Stimulated activated CD4-positive, alpha-beta T cell treated with anti-CD3 and anti-CD28 coated beads, TNF-alpha, amount 100 ng/mL, for 48 hours (primary cell): ENCODE measurements at regions not wholly inside any gene's neighbourhood (a gene's known extent, or its start where the extent isn't known, plus 50 kb on each side); places are given as distances from the start of the nearest gene placed in this dataset.
A peak's percentile ranks its signal among the peaks of the same experiment; 100 is the strongest.
"Not testable (repeated sequence)": the region's sequence is repeated elsewhere in the genome, so short reads cannot be mapped to it uniquely, and the experiment has no call there.

Experiments
- DNase-seq, 3 donors: peaks; one replicate each; pipeline ENCODE4 v3.0.0-alpha.2; 2020; ENCODE audit warnings: low read depth in 3 of 3

DNA sequence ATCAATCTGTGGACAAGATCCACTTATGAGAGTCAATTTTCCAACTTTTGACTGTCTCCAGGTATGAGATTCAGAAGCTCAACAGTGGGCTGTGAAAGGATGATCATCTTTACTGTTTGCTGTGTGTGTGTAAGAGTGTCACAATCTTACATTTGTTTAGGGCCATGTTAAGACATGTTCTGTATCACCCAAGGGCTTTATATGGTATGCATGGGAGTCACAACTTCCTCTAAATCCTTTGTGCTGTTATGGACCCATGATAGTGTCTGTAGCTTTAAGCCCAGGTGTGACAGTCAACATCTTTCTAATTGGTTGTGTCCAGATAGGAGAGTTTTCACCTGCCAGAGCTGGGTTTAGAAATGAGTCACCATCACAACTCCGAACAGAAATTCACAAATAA, 70.2 kb downstream of the ZNF726 start:
- DNase-seq = not testable (repeated sequence)

DNA sequence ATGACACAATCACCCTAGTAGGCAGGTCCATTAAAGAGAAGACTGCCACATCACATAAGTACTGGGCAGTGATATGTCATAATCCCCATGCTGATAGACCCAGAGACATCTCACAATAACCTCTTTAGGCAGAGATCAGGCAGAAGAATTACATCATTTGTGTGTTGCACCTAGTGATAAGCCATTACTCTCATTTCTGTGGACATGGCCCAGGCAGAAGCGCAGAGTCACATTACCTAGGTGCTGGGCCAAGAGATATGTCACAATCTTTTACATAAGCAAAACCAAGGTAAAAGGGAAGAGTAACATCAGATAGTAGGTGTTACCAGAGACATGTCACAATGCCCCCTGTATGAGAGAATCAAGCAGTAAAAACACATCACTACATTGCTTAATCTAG, 71.9 kb downstream of the ZNF726 start:
- DNase-seq = no peak

DNA sequence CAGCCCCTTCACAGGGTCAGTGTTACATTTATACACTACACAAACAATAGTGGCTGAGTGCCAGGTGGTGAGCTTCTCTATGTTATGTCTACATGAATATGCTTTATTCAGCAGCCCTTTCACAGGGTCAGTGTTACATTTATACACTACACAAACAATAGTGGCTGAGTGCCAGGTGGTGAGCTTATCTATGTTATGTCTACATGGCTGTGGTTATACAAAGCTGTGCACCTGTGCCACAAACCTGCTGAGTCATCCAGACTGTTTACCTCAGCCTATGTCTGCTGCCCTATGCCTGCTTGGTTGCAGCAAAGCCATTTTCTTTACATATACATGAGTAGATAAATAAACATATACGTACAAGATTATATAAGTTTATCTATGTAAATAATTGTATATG, 76.5 kb downstream of the ZNF726 start:
- DNase-seq = no peak

DNA sequence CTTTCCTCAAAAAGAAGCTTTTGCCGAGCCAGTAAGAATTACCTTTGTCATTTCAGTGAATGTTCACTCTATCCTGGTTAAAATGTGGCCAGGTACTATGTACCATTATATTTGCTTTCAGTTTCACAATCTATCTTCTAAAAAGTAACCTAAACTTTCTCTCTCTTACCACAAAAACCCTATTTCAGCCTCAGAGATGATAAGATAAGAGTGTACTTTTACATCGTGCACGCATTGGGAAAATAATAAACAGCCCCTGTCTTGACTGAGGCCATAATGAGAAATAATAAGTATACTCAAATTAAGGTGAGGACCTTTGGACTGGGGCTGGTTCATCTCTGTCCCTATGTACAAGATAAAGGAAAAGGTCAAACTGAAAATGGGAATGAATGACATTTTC, 77.7 kb downstream of the ZNF726 start:
- no peak for DNase-seq

DNA sequence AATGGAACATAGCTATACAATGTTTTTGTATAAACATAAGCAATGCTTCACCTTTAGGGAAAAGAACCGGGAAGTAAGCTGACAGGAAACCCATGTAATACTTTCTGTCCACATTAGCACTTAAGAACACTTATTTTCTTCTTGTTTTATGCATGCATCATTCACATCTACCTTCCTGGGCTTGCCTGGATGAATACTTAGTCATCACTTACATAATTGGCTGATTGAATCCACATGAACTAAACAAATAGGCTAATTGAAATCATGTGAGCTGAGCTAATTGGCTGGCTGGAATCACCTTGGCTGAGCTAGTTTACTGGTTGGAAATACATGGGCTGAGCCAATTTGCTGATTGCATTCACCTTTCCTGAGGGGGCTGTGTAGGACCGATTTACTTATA, 78.8 kb downstream of the ZNF726 start:
- no peak for DNase-seq

DNA sequence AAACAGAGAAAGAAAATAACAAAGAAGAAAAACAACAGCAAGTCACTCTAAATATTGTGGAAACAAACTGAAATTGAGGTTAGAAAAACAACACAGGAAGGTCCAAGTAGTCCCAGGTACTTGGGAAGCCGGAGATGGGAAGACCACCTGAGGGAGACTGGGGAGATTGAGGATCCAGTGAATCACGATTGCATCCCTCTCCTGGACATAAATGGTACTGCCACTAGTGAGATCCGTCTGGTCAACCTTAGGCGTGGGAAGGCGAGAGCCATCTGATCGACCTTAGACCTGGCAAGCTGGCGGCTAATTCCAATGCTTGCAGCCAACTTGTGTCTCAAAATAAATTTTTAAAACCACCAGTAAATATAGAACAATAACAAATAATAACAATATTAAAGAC, 81.9 kb downstream of the ZNF726 start:
- DNase-seq = peak in 1 of 3 donors; percentile 8

DNA sequence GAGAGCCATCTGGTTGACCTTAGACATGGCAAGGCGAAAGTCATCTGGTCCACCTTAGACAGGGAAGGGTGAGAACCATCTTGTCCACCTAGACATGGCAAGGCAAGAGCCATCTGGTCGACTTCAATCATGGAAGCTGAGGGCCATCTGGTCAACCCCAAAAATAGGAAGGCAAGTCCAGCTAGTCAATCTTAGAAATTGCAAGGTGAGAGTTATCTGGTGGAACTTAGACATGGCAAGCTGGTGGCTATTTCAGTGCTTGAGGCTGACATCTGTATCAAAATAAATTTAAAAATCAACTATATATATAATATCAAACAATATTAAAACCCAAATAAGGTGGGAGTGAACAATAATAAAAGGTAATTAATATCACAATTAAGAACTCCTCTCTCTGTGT, 83.9 kb downstream of the ZNF726 start:
- no peak for DNase-seq

DNA sequence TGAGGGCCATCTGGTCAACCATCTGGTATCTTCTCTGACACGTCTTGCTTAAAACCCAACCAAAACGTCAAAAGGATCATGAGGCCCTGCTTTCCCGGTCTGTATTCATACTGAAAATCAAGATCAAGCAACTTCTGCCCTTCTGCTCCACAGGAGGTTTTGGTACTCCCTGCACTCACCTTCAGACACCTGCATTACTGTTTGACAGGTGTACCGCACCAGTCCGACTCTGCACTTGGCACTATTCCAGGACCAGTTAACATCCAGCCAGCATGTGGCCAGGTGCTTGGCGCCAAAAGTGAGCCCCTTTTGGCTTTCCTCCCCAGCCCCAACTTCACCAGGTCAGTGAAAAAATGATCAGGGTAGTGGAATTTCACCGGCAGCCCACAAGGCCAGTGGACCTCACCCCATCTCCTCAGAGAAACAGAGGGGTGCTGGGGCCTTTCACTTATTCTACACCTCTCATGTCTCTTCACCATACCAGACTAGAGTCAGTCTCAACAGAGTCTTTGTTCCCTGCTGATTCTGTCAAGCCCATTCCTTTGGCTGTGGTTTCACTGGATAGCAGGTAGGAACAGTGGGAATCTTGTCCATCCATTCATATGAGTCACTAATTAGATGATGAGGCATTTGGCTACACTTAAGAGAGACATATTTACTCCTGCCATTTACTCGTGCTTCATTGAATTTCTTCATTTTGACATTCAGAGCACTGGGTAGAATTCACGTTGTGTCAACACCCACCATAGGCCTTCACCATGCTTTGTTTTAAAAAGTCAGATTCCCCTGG, 85.3 kb downstream of the ZNF726 start:
- no peak for DNase-seq

DNA sequence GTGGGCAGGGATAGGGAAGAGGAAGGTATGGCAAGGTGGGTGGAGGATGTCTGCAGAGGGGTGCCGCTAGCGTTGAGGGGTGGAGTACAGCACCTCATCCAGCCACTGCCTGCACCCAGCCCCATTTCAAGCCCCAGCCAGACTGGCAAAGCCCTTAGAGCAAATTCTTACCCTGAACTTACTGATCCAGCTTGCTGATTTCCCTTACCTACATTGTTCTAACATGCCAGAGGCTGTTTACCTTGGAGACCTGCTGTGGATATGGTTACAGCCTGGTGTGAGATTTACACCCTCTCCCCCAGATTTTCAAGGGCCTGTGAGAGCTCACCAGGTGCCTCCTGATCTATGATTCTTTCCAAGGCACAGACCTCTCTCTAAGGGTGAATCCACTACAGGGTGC, 86.0 kb downstream of the ZNF726 start:
- DNase-seq = no peak

DNA sequence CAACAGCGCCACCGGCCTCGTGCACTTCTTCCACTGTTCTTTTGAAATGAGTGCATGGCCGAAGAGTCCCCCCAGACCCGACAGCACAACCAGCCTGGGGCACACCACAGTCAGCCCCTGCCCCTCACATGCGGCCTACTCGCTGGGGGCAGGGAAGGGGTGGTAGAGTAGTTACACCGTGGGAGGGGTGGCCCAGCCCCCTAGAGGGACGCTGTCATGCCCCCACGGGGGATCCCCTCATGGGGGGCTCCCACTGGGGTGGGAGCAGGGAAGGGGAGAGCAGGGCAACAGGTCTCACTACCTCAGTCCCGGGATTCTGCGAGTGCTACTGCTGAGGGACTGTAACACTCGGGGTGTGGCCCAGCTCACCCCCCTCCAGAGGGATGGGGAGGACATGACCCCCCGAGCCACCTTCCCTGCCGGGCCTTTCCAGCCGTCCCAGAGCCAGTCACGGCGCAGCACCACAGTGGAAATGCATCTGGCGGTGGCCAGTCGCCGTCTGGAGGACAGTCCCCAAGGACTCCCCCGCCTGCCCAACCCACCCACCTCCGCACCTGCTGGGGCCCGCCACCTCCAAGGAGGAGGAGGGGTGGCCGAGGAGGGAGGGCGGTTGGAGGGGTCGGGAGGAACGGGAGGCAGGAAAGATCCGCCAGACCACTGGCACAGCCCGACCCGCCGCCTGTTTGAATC, 84.6 kb upstream of the ZNF254 start:
- no peak for DNase-seq

DNA sequence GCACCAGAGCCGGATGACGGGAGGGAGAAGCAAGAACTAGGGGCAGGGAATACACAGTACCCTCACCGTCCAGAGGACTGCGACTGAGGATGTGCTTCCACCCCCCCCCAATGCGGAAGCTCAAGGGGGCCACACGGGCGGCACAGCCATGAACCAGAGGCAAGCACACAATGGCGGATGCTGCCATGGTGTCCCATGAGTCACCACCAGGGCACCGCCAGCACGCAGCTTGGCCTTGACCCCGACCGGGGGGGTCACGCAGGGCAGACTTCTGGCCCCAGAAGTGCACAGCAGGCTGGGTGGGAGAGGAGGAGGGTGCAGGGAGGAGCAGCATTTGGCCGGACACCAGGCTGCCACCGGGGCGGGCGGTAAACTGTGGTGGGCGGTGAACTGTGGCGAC, 83.5 kb upstream of the ZNF254 start:
- no peak for DNase-seq

DNA sequence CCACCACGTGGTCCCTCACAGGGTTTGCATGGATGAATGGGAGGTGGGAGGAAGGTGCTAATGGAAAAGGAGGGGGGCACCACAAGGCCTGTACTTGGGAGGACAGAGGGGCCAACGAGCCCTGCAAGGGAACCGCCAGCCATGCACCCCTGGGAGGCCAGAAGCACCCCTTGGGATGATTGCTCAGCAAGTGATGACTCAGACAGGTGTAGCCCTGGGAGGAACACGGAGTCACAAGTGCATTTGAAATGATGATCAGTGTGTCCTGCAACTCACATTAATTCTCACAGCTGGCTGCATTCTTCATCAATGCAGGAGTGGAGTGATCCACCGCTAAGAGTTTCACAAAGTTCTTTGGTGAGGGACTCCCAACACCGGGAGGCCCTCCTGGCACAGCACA, 82.8 kb upstream of the ZNF254 start:
- no peak for DNase-seq

DNA sequence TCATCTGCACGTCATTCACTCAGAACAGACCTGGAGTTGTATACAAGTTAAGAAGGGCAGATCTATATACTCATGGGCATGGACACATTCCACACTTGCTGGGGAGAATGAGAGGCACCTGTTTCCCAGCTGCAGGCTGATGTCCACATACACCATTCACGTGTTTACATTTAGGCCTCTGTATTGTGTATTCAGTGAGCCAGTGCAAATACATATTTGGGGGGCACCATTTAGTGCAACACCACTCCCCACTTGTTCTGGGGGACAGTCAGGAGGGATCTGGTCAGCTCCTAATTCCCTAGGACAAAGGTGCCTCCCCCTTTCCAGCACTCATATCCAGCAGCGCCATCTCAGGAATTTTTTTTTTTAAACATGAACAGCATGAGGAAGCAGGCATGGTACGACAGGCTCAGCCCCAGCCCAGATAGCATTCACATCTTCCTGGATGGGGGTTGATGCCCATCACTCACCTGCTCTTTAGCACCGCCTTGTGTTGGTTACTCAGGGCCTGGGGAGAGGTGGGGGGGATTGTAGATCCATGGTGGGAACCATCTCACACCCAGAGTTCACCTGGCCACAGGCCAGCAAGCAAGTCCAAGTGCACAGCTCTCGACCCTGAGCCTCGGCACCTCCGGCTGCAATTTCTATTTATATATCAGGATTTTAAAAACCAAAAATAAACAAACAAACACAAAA, 56.9 kb upstream of the ZNF254 start:
- DNase-seq = no peak

DNA sequence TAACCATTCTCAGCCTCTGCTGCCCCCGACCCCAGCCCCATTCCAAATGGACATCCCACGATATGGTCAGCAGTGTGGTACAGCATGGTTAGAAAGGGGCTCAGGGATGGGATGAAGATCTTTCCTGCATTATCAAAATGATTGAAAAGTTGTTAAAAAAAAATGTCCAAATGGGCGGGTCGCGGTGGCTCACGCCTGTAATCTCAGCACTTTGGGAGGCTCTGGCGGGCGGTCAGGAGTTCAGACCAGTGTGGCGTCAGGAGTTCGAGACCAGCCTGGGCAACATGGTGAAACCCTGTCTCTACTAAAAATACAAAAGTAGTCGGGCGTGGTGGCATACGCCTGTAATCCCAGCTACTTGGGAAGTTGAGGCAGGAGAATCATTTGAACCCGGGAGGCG, 54.3 kb upstream of the ZNF254 start:
- no peak for DNase-seq

DNA sequence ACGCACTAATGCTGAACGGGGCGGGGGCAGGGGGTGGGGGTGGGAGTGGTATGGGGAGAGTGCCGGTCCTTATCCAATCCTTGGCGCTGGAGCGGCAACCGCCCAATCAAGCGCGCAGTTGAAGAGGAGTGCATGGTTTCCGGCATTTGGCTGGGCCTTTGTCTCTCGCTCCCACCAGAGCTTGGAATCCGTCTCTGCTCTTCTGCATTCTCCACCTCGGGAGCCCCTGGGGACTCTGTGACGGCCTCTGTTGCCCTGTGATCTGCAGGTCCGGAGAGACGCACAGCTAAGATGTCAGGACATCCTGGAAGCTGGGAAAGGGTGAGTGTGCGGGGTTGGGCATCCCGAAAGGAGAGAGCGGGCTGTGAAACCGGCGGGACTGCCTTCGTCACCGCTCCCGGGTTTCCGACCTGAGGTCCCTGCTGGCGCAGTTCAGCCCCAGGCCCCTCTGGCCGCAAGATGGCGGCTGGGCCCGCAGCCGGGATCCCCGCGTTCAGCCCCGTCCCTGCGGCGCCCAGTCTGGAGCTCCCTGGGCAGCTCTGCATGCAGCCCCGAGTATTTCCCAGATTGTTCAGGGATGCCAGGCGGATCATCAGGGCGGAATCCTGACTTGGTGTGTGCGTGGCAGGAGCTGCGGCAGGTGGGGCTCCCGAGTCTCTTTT, 53.6 kb upstream of the ZNF254 start:
- peak; percentile 57 to 75 (median 61) for DNase-seq

DNA sequence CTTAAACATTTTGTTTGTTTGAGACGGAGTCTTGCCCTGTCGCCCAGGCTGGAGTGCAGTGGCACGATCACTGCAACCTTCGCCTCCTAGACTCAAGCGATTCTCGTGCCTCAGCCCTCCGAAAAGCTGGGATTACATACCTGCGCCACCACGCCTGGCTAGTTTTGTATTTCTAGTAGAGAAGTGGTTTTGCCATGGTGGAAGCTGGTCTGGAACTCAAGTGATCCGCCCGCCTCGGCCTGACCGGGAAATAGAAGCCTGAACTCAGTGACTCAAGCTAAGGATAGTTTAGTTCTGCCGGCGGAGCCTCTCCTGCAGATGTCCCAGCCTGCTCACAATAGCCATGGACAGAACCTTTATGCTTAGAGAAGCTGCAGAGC, 53.0 kb upstream of the ZNF254 start:
- DNase-seq = no peak

DNA sequence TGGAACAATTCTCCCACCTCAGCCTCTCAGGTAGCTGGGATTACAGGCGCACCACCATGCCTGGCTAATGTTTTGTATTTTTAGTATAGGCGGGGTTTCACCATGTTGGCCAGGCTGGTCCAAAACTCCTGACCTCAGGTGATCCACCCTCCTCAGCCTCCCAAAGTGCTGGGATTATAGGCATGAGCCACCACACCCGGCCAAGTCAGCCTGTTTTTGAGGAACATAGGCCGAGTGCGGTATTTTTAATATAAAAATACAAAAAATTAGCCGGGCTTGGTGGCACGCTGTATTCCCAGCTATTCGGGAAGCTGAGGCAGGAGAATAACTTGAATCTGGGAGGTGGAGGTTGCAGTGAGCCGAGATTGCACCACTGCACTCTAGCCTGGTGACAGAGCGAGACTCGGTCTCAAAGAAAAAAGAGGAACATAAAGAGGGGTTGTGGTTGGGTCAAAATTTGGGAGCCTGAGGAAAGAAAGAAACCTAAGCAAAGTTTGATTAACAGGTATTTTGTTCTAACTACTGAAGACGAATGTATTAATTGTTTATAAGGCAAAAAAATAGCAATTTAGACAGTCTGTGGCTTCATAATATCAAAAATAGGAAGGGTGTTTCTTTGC, 51.6 kb upstream of the ZNF254 start:
- DNase-seq = not testable (repeated sequence)
